T-helper 2 cell treated with Interferon-gamma antibody and Interleukin-4, amounts not matched to agents 5 μg/mL and 100 μg/mL, for 36 hours (primary cell): ENCODE measurements at regions not wholly inside any gene's neighbourhood (a gene's known extent, or its start where the extent isn't known, plus 50 kb on each side); places are given as distances from the start of the nearest gene placed in this dataset.

Experiments
- DNase-seq: peaks from one replicate; pipeline ENCODE4 v3.0.0; 2021; ENCODE audit warnings: low spot score
- H3K27ac Mint-ChIP-seq: one replicate; pipeline ENCODE4 v1.8.0; 2021; ENCODE audit warnings: mild to moderate bottlenecking, mixed read lengths
- H3K27me3 Mint-ChIP-seq: one replicate; pipeline ENCODE4 v1.8.0; 2021; ENCODE audit warnings: low read depth, mixed read lengths
- H3K36me3 Mint-ChIP-seq: one replicate; pipeline ENCODE4 v1.8.0; 2021; ENCODE audit warnings: low read depth, mixed read lengths
- H3K4me1 Mint-ChIP-seq: one replicate; pipeline ENCODE4 v1.8.0; 2021; ENCODE audit warnings: low read depth, mixed read lengths
- H3K4me3 Mint-ChIP-seq: one replicate; pipeline ENCODE4 v1.8.0; 2022; ENCODE audit warnings: mild to moderate bottlenecking, moderate library complexity, mixed read lengths
- H3K9me3 Mint-ChIP-seq: one replicate; pipeline ENCODE4 v1.8.0; 2021; ENCODE audit warnings: mixed read lengths

DNA sequence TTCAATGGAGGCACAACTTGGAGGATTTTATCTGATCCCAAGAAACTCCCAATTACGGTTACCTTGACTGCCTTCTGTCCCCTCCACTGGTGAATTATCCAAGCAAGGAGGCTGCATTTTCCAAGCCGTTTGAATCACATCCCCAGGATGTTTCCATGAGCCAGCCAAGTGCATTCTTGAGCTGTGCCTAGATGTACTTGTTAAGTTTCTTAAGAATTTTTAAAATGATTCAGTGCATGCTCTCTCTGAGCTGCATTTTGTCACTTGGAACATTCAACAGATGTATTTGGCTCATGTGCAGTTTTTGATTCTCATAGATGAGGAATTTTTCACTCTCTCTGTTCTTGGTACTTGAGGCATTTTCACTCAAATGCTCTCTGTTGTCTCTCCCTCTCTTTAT is 202.6 kb upstream of the MYOCD start:
- Mint-ChIP-seq H3K27ac (no peak overlapping the region), H3K4me3 (no peak overlapping the region), H3K36me3 (no peaks in the 10 kb centered on the region), H3K4me1 (no peaks in the 10 kb centered on the region), H3K27me3 (no peaks in the 10 kb centered on the region), H3K9me3 (peaks cover 41% of the 10 kb centered on the region)
- DNase-seq, result no peak

DNA sequence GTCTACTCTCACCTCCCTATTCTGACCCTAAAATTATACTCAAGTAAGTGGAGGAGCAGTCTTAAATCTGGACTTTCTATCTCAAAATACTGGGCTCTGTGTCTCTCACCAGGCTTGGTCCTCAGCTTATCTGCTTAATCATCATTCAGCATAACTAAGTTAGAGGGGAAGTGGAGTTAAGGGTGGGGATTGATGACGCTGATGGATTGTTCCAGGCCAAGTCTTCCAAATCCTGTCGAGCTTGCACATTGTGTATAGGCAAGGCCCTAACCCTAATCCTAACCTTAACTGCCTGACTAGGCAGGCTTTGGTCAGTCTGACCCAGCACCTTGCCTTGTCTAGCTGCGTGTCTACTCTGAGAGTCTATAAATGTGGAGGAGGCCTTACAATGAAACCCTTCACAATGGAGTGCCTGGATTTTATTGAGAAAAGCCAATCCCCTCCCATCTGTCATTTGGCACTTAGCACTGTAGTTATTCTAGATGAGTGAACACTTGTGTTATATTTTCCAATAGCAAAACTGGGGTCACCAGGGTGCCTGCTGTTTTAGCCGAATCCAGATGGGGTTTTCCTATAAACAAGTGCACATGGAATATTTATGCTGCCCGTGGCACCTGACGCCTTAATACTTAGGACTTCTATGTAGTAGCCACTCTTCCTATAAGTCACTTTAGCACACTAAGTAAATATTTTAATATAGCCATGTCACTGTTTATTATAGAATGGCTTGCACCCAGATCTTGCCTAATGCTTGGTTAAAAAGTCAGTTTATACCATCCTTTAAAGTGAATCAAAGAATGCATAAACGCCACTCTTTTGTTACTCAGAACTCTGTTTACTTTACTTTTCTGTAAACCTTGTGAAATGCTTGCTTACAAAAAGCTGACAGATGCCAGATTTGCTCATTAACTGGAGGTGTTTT is 193.2 kb upstream of the MYOCD start:
- H3K9me3 Mint-ChIP-seq, result peaks cover 32% of the 10 kb centered on the region
- no peaks in the 10 kb centered on the region for H3K36me3 Mint-ChIP-seq
- H3K27me3 Mint-ChIP-seq, result no peaks in the 10 kb centered on the region
- no peaks in the 10 kb centered on the region for H3K4me1 Mint-ChIP-seq
- no peak overlapping the region for H3K27ac Mint-ChIP-seq
- no peak overlapping the region for H3K4me3 Mint-ChIP-seq
- DNase-seq, result no peak

DNA sequence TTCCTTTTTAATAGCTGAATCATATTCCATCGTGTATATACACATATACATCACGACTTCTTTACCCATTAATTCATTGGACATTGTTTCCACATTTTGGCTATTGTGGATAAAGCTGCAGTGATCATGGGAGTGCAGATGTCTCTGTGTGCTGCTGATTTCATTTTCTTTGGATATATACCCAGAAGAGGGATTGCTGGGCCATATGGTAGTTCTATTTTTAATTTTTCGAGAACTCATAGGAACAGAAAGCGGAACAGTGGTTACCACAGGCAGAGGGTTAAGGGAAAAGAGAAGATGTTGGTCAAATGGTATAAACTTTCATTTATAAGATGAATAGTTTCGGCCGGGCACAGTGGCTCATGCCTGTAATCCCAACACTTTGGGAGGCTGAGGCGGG is 187.4 kb upstream of the MYOCD start:
- DNase-seq, result no peak
- Mint-ChIP-seq H3K4me3 (no peak overlapping the region), H3K36me3 (no peaks in the 10 kb centered on the region), H3K27ac (no peak overlapping the region), H3K27me3 (no peaks in the 10 kb centered on the region), H3K4me1 (no peaks in the 10 kb centered on the region), H3K9me3 (peaks cover 36% of the 10 kb centered on the region)

DNA sequence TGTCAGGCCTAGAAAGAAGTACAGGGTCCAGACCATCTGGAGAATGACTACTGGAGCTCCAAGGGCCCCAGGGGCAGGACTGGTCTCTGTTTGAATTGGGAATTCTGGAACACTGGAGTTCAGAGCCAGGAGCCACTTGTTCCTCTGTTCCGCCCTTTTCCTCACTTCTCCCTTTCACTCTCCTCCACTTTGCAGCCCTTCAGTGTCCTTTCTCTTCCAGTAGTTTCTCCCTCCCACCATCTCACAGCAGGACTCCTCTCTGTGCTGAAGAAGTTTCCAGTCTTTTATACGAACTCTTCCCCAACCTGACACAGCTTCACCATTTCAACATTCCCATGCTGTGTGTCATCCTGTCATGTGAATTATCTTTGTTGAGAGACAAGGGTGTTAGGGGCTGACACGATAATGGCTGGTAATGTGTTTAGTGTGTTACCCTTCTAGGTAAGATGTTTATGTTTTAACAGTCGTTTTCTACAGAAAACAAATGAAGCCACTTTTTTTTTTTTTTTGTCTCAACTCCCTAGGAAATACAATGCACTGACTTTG is 180.3 kb upstream of the MYOCD start:
- Mint-ChIP-seq H3K27ac (no peak overlapping the region), H3K4me1 (no peaks in the 10 kb centered on the region), H3K36me3 (no peaks in the 10 kb centered on the region), H3K27me3 (no peaks in the 10 kb centered on the region), H3K9me3 (peaks cover 27% of the 10 kb centered on the region), H3K4me3 (no peak overlapping the region)
- no peak for DNase-seq

DNA sequence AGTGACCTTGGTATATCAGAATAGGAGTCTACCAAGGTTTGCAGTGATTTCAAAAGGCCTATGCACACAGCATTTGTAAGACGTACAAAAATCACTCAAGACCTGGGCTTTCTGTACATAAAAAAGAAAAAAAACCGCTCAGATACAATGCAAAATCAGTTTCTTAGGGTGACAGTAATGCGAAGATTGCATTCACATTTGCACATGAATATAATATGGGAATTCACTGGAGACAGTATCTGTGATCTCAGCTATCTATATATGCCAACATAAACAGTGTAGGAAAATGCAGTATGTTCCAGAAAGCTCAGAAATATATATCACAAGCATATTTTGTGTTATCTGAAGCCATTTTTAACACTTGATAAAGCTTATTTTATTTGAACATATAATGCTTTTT is 176.4 kb upstream of the MYOCD start:
- H3K9me3 Mint-ChIP-seq, result peaks cover 33% of the 10 kb centered on the region
- no peaks in the 10 kb centered on the region for H3K27me3 Mint-ChIP-seq
- no peak overlapping the region for H3K4me3 Mint-ChIP-seq
- H3K27ac Mint-ChIP-seq, result no peak overlapping the region
- H3K4me1 Mint-ChIP-seq, result no peaks in the 10 kb centered on the region
- DNase-seq, result no peak
- H3K36me3 Mint-ChIP-seq, result no peaks in the 10 kb centered on the region

DNA sequence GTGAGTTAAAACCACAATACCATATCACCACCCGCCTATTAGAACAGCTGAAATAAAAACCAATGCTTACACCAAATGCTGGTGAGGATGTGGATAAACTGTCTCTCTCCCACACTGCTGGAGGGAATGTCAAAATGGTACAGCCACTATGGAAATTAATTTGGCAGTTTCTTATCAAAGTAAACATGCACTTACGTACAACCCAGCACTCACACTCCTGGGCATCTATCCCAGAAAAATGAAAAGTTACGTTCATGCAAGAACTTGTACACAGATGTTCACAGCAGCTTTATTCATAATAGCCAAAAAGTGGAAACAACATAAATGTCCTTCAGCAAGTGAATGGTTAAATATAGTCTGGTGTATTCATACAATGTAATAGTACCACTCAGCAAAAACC is 173.2 kb upstream of the MYOCD start:
- H3K36me3 Mint-ChIP-seq, result no peaks in the 10 kb centered on the region
- no peaks in the 10 kb centered on the region for H3K4me1 Mint-ChIP-seq
- H3K27me3 Mint-ChIP-seq, result no peaks in the 10 kb centered on the region
- peaks cover 44% of the 10 kb centered on the region for H3K9me3 Mint-ChIP-seq
- H3K4me3 Mint-ChIP-seq, result no peak overlapping the region
- H3K27ac Mint-ChIP-seq, result no peak overlapping the region
- no peak for DNase-seq

DNA sequence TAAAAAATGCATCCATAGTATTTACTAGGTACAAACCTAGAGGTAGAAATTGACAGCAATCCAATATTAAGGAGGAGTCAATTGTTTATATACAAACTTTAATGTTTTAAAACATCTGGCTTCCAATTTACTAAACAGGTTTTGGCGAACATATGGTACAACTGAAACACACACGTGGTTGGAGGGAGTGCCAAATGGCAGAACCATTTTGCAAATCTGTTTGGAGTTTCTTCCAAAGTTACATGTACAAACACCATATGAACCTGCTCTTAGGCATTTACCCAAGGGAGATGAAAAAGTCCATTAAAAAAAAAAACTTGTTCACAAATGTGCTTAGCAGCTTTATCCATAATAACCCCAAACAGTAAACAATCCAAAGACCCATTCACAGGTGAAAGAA is 159.8 kb upstream of the MYOCD start:
- Mint-ChIP-seq H3K36me3 (no peaks in the 10 kb centered on the region), H3K4me3 (no peak overlapping the region), H3K27ac (no peak overlapping the region), H3K27me3 (no peaks in the 10 kb centered on the region), H3K4me1 (no peaks in the 10 kb centered on the region), H3K9me3 (peaks cover 54% of the 10 kb centered on the region)
- no peak for DNase-seq

DNA sequence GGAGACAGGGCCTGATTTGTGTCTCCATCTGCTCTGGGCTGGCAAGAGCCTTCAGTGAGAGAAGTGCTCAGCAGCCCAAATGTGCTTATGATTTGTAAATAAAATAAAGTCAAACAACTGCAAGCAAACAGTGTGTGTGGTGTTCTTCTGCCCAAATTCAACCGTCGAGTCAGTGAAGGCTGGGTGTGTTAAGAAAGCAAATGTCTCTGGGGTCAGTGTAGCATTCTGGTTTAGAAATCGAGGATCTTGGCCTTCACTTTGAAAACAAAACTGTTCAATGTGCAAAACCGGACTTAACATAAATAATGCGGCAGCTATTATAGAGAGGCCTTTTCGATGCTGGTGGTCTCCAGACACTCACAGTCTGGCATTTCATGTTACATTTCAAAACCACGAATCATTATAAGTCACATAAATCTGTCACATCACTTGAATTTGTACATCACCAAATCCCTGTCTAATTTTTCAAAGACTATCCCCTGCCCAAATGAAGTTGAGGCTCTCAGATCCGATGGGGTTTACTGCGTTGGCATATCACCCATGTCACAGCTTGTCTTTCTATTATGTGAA is 158.6 kb upstream of the MYOCD start:
- Mint-ChIP-seq H3K27me3 (no peaks in the 10 kb centered on the region), H3K4me1 (no peaks in the 10 kb centered on the region)

DNA sequence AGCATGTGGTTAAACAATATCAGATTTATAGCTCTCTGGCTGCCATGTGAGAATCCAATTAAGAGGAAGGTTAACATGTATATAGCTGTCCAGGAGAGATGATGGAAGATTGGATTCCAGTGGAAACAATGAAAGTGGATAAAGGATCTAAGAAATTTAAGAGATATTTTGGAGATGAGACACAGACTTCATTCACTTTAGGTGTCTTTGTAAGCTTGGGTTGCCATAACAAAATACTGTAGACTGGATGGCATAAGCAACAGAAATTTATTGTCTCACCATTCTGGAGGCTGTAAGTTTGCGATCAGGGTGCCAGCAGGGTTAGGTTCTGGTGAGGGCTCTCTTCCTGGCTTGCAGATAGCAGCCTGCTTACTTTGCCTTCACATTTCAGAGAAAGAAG is 155.9 kb upstream of the MYOCD start:
- Mint-ChIP-seq H3K36me3 (no peaks in the 10 kb centered on the region), H3K27ac (no peak overlapping the region), H3K27me3 (no peaks in the 10 kb centered on the region), H3K4me1 (no peaks in the 10 kb centered on the region), H3K9me3 (peaks cover 60% of the 10 kb centered on the region), H3K4me3 (no peak overlapping the region)
- no peak for DNase-seq

More for the DNA sequence above, 158.6 kb upstream of the MYOCD start:
- Mint-ChIP-seq H3K36me3 (no peaks in the 10 kb centered on the region), H3K9me3 (peaks cover 59% of the 10 kb centered on the region), H3K4me3 (no peak overlapping the region), H3K27ac (no peak overlapping the region)
- no peak for DNase-seq

DNA sequence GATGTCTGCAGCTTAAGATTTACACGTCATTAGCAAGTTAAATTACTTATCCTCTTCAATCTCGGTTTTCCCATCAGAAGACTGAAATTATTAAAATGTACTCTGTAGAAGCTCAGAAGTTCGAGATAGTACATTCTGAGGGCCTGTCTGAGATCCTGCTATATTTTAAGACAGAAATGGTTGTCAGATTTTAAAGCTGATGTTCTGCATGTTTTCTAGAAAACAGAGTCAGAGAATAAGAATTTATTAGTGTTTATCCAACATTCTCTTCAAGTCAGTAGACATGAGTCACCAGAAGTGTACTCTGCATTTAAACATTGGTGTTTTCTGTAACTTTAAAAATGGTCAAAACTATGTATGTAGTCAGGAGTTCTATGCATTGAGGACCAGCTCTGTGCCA is 155.2 kb upstream of the MYOCD start:
- no peak for DNase-seq

DNA sequence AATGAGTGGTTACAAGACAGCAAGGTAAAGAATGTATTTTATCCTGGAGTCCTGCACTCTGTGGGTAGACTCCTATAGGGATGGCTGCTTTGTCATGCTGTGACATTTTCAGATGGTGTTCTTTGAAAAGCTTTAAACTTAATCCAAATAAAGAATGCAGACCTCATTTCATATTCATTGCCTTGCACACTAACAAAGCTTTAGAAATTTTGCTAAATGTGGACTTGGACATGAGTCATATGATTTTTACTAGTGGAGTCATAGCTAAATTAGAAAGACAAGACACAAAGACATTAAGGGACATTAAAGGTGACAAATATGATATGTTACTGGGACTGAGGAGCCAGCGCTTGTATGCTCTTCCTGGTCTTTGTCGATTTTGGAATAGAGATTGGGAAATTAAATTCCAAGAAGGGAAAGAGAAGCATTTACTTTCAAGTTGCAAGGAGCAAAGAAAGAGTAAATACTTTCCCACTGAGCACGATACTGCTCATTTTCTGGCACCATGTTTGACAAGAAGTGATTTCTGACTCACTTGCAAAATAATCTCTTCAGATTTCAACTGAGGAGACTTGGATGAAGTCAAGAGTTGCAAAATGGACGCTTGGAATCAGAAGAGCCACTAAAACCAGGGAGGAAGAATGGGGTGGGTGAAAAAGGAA is 152.9 kb upstream of the MYOCD start:
- no peak for DNase-seq
- H3K27me3 Mint-ChIP-seq, result no peaks in the 10 kb centered on the region
- H3K4me1 Mint-ChIP-seq, result no peaks in the 10 kb centered on the region
- H3K36me3 Mint-ChIP-seq, result no peaks in the 10 kb centered on the region
- H3K27ac Mint-ChIP-seq, result no peak overlapping the region
- H3K9me3 Mint-ChIP-seq, result peaks cover 51% of the 10 kb centered on the region
- H3K4me3 Mint-ChIP-seq, result no peak overlapping the region

More for the DNA sequence above, 155.2 kb upstream of the MYOCD start:
- H3K4me1 Mint-ChIP-seq, result no peaks in the 10 kb centered on the region
- H3K9me3 Mint-ChIP-seq, result peaks cover 57% of the 10 kb centered on the region
- H3K27ac Mint-ChIP-seq, result no peak overlapping the region
- H3K27me3 Mint-ChIP-seq, result no peaks in the 10 kb centered on the region
- H3K36me3 Mint-ChIP-seq, result no peaks in the 10 kb centered on the region
- H3K4me3 Mint-ChIP-seq, result no peak overlapping the region

DNA sequence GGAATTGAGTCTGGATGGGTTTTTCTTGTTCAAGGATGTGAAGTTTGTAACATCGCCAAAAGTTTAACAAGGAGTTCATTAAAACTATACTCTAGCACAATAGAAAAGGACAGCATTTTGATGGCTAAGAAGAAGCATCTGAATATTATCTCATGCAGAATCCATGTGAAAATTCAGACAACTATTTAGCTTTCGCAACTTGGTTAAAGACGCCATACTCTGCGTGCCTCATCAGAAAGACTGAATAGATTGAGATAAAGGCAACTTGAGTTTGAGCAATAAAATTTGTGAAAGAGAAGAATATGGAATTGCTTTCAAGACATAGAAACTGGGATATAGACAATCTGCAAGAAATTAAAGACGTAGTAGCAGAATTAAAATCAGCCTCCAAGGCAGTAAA is 151.1 kb upstream of the MYOCD start:
- no peak for DNase-seq
- peaks cover 41% of the 10 kb centered on the region for H3K9me3 Mint-ChIP-seq
- H3K27ac Mint-ChIP-seq, result no peak overlapping the region
- no peaks in the 10 kb centered on the region for H3K36me3 Mint-ChIP-seq
- no peaks in the 10 kb centered on the region for H3K4me1 Mint-ChIP-seq
- no peaks in the 10 kb centered on the region for H3K27me3 Mint-ChIP-seq
- H3K4me3 Mint-ChIP-seq, result no peak overlapping the region

DNA sequence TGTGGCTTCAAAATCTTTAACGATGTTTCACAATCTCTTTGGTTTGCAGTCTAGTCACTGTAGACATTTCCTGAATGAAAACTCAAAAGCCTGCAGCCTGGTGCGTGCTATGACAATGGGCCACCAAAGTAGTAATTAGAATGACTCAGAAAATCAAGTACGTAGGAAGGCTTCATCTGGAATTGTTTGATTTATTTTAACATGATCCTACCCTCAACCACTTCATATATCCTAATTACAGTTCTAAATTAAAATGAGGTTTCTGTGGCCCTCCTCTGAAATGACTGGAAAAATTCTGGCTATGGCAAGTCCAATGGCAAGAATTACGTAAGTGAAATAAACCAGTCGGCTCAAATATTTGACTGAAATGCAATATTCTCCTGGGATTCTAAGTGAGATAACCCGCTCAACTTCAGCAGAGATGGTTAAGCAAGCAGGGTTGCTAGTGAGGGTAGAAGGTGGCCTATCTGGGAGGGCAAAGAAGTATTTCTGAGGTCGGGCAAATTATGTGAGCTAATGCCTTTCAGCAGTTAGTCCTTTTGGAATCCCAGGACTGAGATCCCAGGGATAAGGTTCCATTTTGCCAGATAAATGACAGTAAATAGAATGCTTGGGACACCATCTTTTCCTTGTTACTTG is 145.6 kb upstream of the MYOCD start:
- H3K27me3 Mint-ChIP-seq, result no peaks in the 10 kb centered on the region
- no peak overlapping the region for H3K4me3 Mint-ChIP-seq
- no peaks in the 10 kb centered on the region for H3K4me1 Mint-ChIP-seq
- peaks cover 25% of the 10 kb centered on the region for H3K9me3 Mint-ChIP-seq
- H3K27ac Mint-ChIP-seq, result no peak overlapping the region
- DNase-seq, result no peak
- no peaks in the 10 kb centered on the region for H3K36me3 Mint-ChIP-seq

DNA sequence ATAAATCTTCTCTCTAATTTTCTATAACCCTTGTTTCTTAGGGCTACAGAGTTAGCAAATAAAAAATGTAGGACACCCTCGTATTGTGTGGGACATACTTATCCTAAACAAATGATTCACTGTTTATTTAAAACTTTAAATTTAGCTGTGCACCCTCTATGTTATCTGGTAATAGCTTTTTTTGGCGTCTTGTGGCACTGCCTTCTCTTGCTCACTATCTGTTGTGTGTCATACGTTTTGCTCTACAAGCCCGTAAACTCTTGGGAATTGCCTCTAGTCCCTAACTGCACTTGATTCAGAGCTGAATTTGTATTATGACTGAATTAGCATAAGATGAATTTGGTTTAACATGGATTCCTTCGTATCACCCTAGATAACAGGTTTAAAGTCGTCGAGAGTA is 144.3 kb upstream of the MYOCD start:
- no peaks in the 10 kb centered on the region for H3K36me3 Mint-ChIP-seq
- no peak overlapping the region for H3K4me3 Mint-ChIP-seq
- no peak overlapping the region for H3K27ac Mint-ChIP-seq
- H3K4me1 Mint-ChIP-seq, result no peaks in the 10 kb centered on the region
- DNase-seq, result no peak
- no peaks in the 10 kb centered on the region for H3K27me3 Mint-ChIP-seq
- H3K9me3 Mint-ChIP-seq, result peaks cover 25% of the 10 kb centered on the region
